MM.1S (cell line): ENCODE measurements at regions not wholly inside any gene's neighbourhood (a gene's known extent, or its start where the extent isn't known, plus 50 kb on each side); places are given as distances from the start of the nearest gene placed in this dataset.

Experiments used
- DNase-seq: peaks from one replicate; pipeline ENCODE4 v3.0.0-alpha.2; 2015
- H2AFZ ChIP-seq: fragments of 300-600 bp; sonication (generic); 2 replicates; pipeline ENCODE4 v1.6.0; 2016; ENCODE audit warnings: antibody characterized with exemption, low read length
- H3F3A ChIP-seq: fragments of 300-600 bp; sonication (generic); 2 replicates; pipeline ENCODE4 v1.6.1; 2016; ENCODE audit warnings: mild to moderate bottlenecking, antibody characterized with exemption, low read length, moderate library complexity, mixed read lengths; ENCODE audit not compliant: insufficient read depth
- H3K27ac ChIP-seq: fragments of 300-600 bp; sonication (generic); 2 replicates; pipeline ENCODE4 v1.5.1; 2016; ENCODE audit warnings: mild to moderate bottlenecking, low read length
- H3K27me3 ChIP-seq: fragments of 300-600 bp; sonication (generic); replicated peaks from 2 replicates; pipeline ENCODE4 v1.6.0; 2016; ENCODE audit warnings: low read length; ENCODE audit not compliant: insufficient read depth
- H3K36me3 ChIP-seq: fragments of 300-600 bp; sonication (generic); replicated peaks from 2 replicates; pipeline ENCODE4 v1.6.1; 2016; ENCODE audit warnings: mild to moderate bottlenecking, low read length, mixed read lengths; ENCODE audit not compliant: insufficient read depth
- H3K4me1 ChIP-seq: fragments of 300-600 bp; sonication (generic); 2 replicates; pipeline ENCODE4 v1.6.1; 2016; ENCODE audit warnings: low read length, mixed read lengths
- H3K4me2 ChIP-seq: fragments of 300-600 bp; sonication (generic); 2 replicates; pipeline ENCODE4 v1.6.0; 2016; ENCODE audit warnings: low read depth, low read length
- H3K4me3 ChIP-seq: fragments of 300-600 bp; sonication (generic); 2 replicates; pipeline ENCODE4 v1.5.1; 2016; ENCODE audit warnings: low read length, mixed read lengths
- H3K79me2 ChIP-seq: fragments of 300-600 bp; sonication (generic); 2 replicates; pipeline ENCODE4 v1.6.1; 2016; ENCODE audit warnings: mixed run types, low read length, mixed read lengths
- H3K9ac ChIP-seq: fragments of 300-600 bp; sonication (generic); 2 replicates; pipeline ENCODE4 v1.6.1; 2016; ENCODE audit warnings: low read length, mixed read lengths
- H3K9me2 ChIP-seq: fragments of 300-600 bp; sonication (generic); replicated peaks from 2 replicates; pipeline ENCODE4 v1.6.1; 2016; ENCODE audit warnings: mild to moderate bottlenecking, low read length, mixed read lengths; ENCODE audit not compliant: insufficient read depth
- H3K9me3 ChIP-seq: fragments of 300-600 bp; sonication (generic); replicated peaks from 2 replicates; pipeline ENCODE4 v1.6.1; 2016; ENCODE audit warnings: mild to moderate bottlenecking, low read length, mixed read lengths; ENCODE audit not compliant: insufficient read depth
- H4K20me1 ChIP-seq: fragments of 300-600 bp; sonication (generic); 2 replicates; pipeline ENCODE4 v1.6.1; 2016; ENCODE audit warnings: mild to moderate bottlenecking, low read length, moderate library complexity, mixed read lengths; ENCODE audit not compliant: insufficient read depth
- EZH2 ChIP-seq: fragments of 300-600 bp; sonication (generic); optimal IDR thresholded peaks from 2 replicates; pipeline ENCODE3; 2017; ENCODE audit warnings: low read depth, mild to moderate bottlenecking, antibody characterized with exemption, low read length, mixed read lengths
- EZH2phosphoT487 ChIP-seq: fragments of 300-600 bp; sonication (generic); IDR thresholded peaks from 2 replicates; pipeline ENCODE4 v1.6.1; 2018; ENCODE audit warnings: antibody characterized with exemption, low read length
- TF ChIP-seq, protein P1 (sequence below): fragments of 300-600 bp; sonication (generic); IDR thresholded peaks from 2 replicates; pipeline ENCODE4 v1.5.1; 2016; ENCODE audit warnings: antibody characterized with exemption, low read length, mixed read lengths

DNA sequence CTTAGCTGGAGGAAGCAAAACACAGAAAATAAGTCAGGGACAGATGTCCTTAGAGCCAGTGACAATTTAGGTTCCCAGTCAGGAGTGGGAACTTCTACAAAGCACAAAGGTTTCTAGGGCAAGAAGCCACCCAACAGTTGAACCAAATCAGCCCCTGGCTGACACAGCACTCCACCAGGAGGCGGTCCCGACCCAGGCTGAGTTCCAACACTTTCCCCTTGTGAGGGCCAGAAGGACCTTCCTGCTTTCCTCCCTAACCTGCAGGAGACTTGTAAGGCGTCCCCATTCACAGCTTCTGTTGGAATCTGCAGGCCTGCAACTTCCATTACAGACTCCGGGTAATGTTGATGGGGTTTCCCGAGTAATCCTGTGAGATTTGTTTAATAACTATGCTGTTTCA is 416.4 kb upstream of the IRX1 start:
- Histone ChIP-seq H3K4me1 (no peaks in the 10 kb centered on the region), H3F3A (no peaks in the 10 kb centered on the region), H3K9ac (no peak overlapping the region), H3K79me2 (no peaks in the 10 kb centered on the region), H4K20me1 (no peaks in the 10 kb centered on the region), H3K4me3 (no peak overlapping the region), H3K4me2 (no peak overlapping the region), H3K27ac (no peak overlapping the region), H3K9me2 (no peaks in the 10 kb centered on the region), H2AFZ (no peak overlapping the region), H3K36me3 (no peaks in the 10 kb centered on the region), H3K27me3 (no peaks in the 10 kb centered on the region), H3K9me3 (no peaks in the 10 kb centered on the region)
- DNase-seq, result no peak
- TF ChIP-seq EZH2phosphoT487 (no peak), EZH2 (no peak)
- TF ChIP-seq, protein P1, sequence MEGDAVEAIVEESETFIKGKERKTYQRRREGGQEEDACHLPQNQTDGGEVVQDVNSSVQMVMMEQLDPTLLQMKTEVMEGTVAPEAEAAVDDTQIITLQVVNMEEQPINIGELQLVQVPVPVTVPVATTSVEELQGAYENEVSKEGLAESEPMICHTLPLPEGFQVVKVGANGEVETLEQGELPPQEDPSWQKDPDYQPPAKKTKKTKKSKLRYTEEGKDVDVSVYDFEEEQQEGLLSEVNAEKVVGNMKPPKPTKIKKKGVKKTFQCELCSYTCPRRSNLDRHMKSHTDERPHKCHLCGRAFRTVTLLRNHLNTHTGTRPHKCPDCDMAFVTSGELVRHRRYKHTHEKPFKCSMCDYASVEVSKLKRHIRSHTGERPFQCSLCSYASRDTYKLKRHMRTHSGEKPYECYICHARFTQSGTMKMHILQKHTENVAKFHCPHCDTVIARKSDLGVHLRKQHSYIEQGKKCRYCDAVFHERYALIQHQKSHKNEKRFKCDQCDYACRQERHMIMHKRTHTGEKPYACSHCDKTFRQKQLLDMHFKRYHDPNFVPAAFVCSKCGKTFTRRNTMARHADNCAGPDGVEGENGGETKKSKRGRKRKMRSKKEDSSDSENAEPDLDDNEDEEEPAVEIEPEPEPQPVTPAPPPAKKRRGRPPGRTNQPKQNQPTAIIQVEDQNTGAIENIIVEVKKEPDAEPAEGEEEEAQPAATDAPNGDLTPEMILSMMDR, result no peak

DNA sequence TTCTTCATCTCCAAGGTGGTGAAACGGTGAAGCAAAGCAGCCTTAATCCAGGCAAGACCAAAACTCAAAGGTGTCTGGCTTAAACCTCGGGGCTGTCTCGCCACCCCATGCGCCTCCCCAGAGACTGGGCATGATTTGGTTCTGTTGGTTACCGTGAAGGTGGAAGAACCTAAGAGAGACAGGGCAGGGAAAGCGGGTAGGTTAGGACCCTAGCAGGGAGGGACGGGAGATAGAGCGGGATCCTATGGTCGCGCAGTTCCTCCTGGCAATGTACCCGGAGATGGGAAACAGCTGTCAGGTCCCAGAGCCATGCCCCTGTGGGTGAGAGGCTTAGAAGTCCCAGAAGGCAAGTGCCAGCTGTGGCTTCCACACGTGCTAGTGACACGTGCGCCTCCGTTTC is 418.3 kb upstream of the IRX1 start:
- no peaks in the 10 kb centered on the region for H3K27me3 ChIP-seq
- no peak overlapping the region for H3K4me2 ChIP-seq
- H2AFZ ChIP-seq, result no peak overlapping the region
- no peak for DNase-seq
- H3F3A ChIP-seq, result no peaks in the 10 kb centered on the region
- no peak overlapping the region for H3K9ac ChIP-seq
- no peak overlapping the region for H3K27ac ChIP-seq
- no peak overlapping the region for H3K4me3 ChIP-seq
- H3K36me3 ChIP-seq, result no peaks in the 10 kb centered on the region
- TF ChIP-seq, protein P1, result no peak
- TF ChIP-seq EZH2 (no peak), EZH2phosphoT487 (no peak)
- H3K4me1 ChIP-seq, result no peaks in the 10 kb centered on the region
- H3K9me3 ChIP-seq, result no peaks in the 10 kb centered on the region; the same call in 1 of the 2 replicates
- no peaks in the 10 kb centered on the region for H4K20me1 ChIP-seq
- no peaks in the 10 kb centered on the region for H3K9me2 ChIP-seq
- no peaks in the 10 kb centered on the region for H3K79me2 ChIP-seq

DNA sequence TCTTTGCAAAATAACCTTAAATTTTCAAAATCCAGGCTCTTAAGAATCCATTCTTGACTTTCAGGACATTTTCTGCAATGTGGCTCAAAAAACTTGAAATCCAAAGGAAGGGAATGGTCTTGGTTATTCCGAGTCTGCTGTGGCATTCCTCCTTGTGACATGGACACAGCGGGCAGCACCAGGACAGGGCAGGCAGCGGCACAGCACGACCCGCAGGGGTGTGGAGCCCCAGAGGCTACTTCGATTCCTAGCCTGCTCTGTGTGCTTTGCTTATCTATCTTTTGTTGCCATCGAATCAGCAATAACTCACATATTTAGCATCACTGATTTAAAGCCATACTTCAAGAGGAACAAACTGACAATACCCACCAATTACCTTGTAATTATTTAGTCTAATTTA is 420.2 kb upstream of the IRX1 start:
- Histone ChIP-seq H3K9me2 (no peaks in the 10 kb centered on the region), H2AFZ (no peak overlapping the region), H3F3A (no peaks in the 10 kb centered on the region), H3K4me2 (no peak overlapping the region), H3K4me1 (no peaks in the 10 kb centered on the region), H3K79me2 (no peaks in the 10 kb centered on the region), H4K20me1 (no peaks in the 10 kb centered on the region), H3K4me3 (no peak overlapping the region), H3K27ac (no peak overlapping the region), H3K9ac (no peak overlapping the region), H3K36me3 (no peaks in the 10 kb centered on the region), H3K9me3 (no peaks in the 10 kb centered on the region; the same call in 1 of the 2 replicates), H3K27me3 (no peaks in the 10 kb centered on the region)
- TF ChIP-seq EZH2, result no peak
- TF ChIP-seq, protein P1, result no peak
- TF ChIP-seq EZH2phosphoT487, result no peak
- no peak for DNase-seq
